Naive thymus-derived CD4-positive, alpha-beta T cell (primary cell): ENCODE measurements at regions not wholly inside any gene's neighbourhood (a gene's known extent, or its start where the extent isn't known, plus 50 kb on each side); places are given as distances from the start of the nearest gene placed in this dataset.

Experiments used
- ATAC-seq: fragments of 150-1000 bp; cut with Tn5 transposase; 2 replicates; pipeline ENCODE4 v1.10.0; 2021; ENCODE audit warnings: mild to moderate bottlenecking, moderate library complexity
- CTCF ChIA-PET: fragments of 350-600 bp; sonication (Branson Sonifier 250); formaldehyde crosslinking; loops from one replicate; lab custom pipeline; 2021; ENCODE audit warnings: antibody characterized with exemption; lab: Charles Lee
- POLR2A ChIA-PET: fragments of 350-600 bp; sonication (Branson Sonifier 250); formaldehyde crosslinking; loops from one replicate; lab custom pipeline; 2021; ENCODE audit warnings: antibody characterized with exemption, inconsistent platforms; lab: Charles Lee
- DNase-seq, 9 donors: peaks; one replicate each; pipeline versions ENCODE4 v3.0.0 to v3.0.0-alpha.2; 2020 to 2022; ENCODE audit warnings: mixed read lengths in 1 of 9
- H3K27ac ChIP-seq: one replicate; pipeline ENCODE4 v1.7.0; 2013; ENCODE audit warnings: mild to moderate bottlenecking, low read depth, low read length, moderate library complexity
- H3K27me3 ChIP-seq, 2 donors: one replicate each; pipeline ENCODE4 v1.7.0; 2013; ENCODE audit warnings: low read length in 2 of 2, mild to moderate bottlenecking in 2 of 2, moderate library complexity in 2 of 2; ENCODE audit not compliant: control insufficient read depth in 2 of 2, insufficient read depth in 2 of 2
- H3K36me3 ChIP-seq, 3 experiments: 1 replicate in 2 of 3; 2 replicates in 1 of 3; pipeline ENCODE4 v1.7.0; 2013; ENCODE audit warnings: low read length in 3 of 3, mild to moderate bottlenecking in 3 of 3, moderate library complexity in 1 of 3; ENCODE audit not compliant: insufficient read depth in 3 of 3, control insufficient read depth in 2 of 3
- H3K4me1 ChIP-seq, 2 donors: one replicate each; pipeline ENCODE4 v1.7.0; 2013; ENCODE audit warnings: low read length in 2 of 2, mild to moderate bottlenecking in 2 of 2, moderate library complexity in 1 of 2; ENCODE audit not compliant: control insufficient read depth in 2 of 2, insufficient read depth in 2 of 2
- H3K4me3 ChIP-seq: 2 replicates; pipeline ENCODE4 v1.7.0; 2013; ENCODE audit warnings: mild to moderate bottlenecking, low read length
- H3K9me3 ChIP-seq, 3 experiments: 1 replicate in 2 of 3; 2 replicates in 1 of 3; pipeline ENCODE4 v1.7.0; 2013; ENCODE audit warnings: low read length in 3 of 3; ENCODE audit not compliant: control insufficient read depth in 2 of 3
- H3K27ac Mint-ChIP-seq, 9 donors: one replicate each; pipeline ENCODE4 v1.8.0; 2020 to 2022; ENCODE audit warnings: mixed read lengths in 9 of 9, mild to moderate bottlenecking in 8 of 9, moderate library complexity in 5 of 9, inconsistent platforms in 2 of 9
- H3K27me3 Mint-ChIP-seq, 5 donors: one replicate each; pipeline ENCODE4 v1.8.0; 2021 to 2022; ENCODE audit warnings: mixed read lengths in 5 of 5, mild to moderate bottlenecking in 1 of 5
- H3K36me3 Mint-ChIP-seq, 5 donors: one replicate each; pipeline ENCODE4 v1.8.0; 2020 to 2022; ENCODE audit warnings: mixed read lengths in 5 of 5, mild to moderate bottlenecking in 3 of 5, inconsistent platforms in 1 of 5
- H3K4me1 Mint-ChIP-seq, 7 donors: one replicate each; pipeline ENCODE4 v1.8.0; 2020 to 2022; ENCODE audit warnings: mixed read lengths in 7 of 7, mild to moderate bottlenecking in 3 of 7, inconsistent platforms in 1 of 7
- H3K4me3 Mint-ChIP-seq, 10 donors: one replicate each; pipeline ENCODE4 v1.8.0; 2020 to 2022; ENCODE audit warnings: mild to moderate bottlenecking in 10 of 10, mixed read lengths in 10 of 10, moderate library complexity in 6 of 10, inconsistent platforms in 2 of 10
- H3K9me3 Mint-ChIP-seq, 11 donors: one replicate each; pipeline ENCODE4 v1.8.0; 2020 to 2022; ENCODE audit warnings: mixed read lengths in 11 of 11, mild to moderate bottlenecking in 4 of 11, inconsistent platforms in 1 of 11, moderate library complexity in 1 of 11
- intact Hi-C, 2 donors: fragments of 100-400 bp; cut with micrococcal nuclease; formaldehyde crosslinking; loops; one replicate each; pipeline ENCODE4 v1.15.1; 2023

DNA sequence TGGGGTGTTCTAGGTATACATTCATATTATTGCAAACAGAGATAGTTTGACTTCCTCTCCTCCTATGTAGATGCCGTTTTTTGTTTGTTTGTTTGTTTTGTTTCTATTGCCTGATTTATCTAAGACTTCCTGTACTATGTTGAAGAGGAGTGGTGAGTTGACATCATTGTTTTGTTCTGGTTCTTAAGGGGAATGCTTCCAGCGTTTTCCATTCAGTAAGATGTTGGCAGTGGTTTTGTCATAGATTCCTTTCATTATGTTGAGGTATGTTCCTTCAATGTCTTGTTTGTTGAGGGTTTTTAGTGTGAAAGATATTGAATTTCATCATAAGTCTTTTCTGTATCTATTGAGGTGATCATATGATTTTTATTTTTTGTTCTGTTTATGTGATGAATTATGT lies 401.6 kb upstream of the EPHA5 start:
- intact Hi-C loops, result no loop called here
- no peak overlapping the region for H3K27ac Mint-ChIP-seq
- peaks cover 0 to 31% (median 5%) of the 10 kb centered on the region in 11 donors for H3K9me3 Mint-ChIP-seq
- Histone ChIP-seq H3K9me3 (no peaks in the 10 kb centered on the region), H3K27me3 (no peaks in the 10 kb centered on the region), H3K4me3 (no peak overlapping the region), H3K27ac (no peak overlapping the region), H3K4me1 (no peaks in the 10 kb centered on the region), H3K36me3 (no peaks in the 10 kb centered on the region)
- DNase-seq (no peak), ATAC-seq (no peak)
- no peaks in the 10 kb centered on the region for H3K4me1 Mint-ChIP-seq
- H3K27me3 Mint-ChIP-seq, result no peaks in the 10 kb centered on the region
- ChIA-PET POLR2A (no interaction called here), CTCF (no interaction called here)
- H3K4me3 Mint-ChIP-seq, result no peak overlapping the region
- no peaks in the 10 kb centered on the region for H3K36me3 Mint-ChIP-seq

DNA sequence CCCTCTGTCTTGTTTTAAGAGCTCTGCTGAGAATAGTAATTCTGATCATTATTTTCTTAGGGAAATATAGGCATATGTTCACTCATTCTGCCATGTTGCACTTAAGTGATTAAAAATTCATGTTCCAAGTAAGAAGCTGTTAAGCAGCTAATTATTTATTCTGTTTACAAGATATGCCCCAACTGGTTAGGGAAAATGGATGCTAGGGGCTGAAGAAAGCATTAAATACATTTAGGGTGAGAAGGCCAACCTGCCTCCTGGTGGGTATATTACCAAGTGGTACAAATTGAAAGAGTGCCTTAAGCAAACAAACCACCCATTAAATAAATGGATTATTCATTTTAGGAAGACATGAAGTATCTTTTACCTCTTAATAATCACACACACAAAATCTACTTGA lies 392.6 kb upstream of the EPHA5 start:
- H3K4me3 ChIP-seq, result no peak overlapping the region
- Mint-ChIP-seq H3K27me3 (no peaks in the 10 kb centered on the region), H3K27ac (no peak overlapping the region), H3K36me3 (peaks cover 0 to 2% (median 0%) of the 10 kb centered on the region in 5 donors), H3K4me1 (no peaks in the 10 kb centered on the region), H3K9me3 (peaks cover 0 to 20% (median 6%) of the 10 kb centered on the region in 11 donors), H3K4me3 (no peak overlapping the region)
- H3K9me3 ChIP-seq, result no peaks in the 10 kb centered on the region
- ChIA-PET POLR2A (no interaction called here), CTCF (no interaction called here)
- no peak overlapping the region for H3K27ac ChIP-seq
- no peaks in the 10 kb centered on the region for H3K27me3 ChIP-seq
- ATAC-seq, result no peak
- H3K4me1 ChIP-seq, result no peaks in the 10 kb centered on the region
- DNase-seq, result no peak
- H3K36me3 ChIP-seq, result no peaks in the 10 kb centered on the region
- intact Hi-C loops, result no loop called here

DNA sequence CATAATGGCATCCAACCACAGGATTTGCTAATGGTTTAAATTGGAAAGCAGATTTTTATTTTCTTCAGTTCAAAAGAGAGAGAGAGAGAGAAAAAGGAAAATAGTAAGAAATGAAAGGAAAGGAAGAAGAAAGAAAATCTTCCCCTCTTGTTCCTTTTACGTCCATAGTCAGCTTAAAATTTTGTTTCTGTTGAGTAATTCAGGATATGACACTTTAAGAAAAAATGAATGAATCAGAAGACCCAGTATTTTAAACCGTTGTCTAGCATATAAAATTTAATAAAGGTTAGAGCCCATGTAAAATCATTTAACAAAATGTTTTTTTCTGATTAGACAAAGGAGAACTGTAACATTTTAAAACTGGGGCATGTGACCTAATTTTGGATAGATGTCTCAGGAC lies 391.8 kb upstream of the EPHA5 start:
- H3K4me1 ChIP-seq, result no peaks in the 10 kb centered on the region
- H3K27me3 ChIP-seq, result no peaks in the 10 kb centered on the region
- H3K27ac Mint-ChIP-seq, result no peak overlapping the region
- H3K36me3 Mint-ChIP-seq, result peaks cover 0 to 4% (median 0%) of the 10 kb centered on the region in 5 donors
- H3K9me3 Mint-ChIP-seq, result peaks cover 2 to 20% (median 8%) of the 10 kb centered on the region in 11 donors
- intact Hi-C loops, result no loop called here
- no peaks in the 10 kb centered on the region for H3K36me3 ChIP-seq
- ChIA-PET POLR2A (no interaction called here), CTCF (no interaction called here)
- ATAC-seq, result no peak
- no peak for DNase-seq
- H3K4me1 Mint-ChIP-seq, result no peaks in the 10 kb centered on the region
- no peaks in the 10 kb centered on the region for H3K9me3 ChIP-seq
- no peak overlapping the region for H3K4me3 ChIP-seq
- H3K27me3 Mint-ChIP-seq, result no peaks in the 10 kb centered on the region
- H3K4me3 Mint-ChIP-seq, result no peak overlapping the region
- no peak overlapping the region for H3K27ac ChIP-seq

DNA sequence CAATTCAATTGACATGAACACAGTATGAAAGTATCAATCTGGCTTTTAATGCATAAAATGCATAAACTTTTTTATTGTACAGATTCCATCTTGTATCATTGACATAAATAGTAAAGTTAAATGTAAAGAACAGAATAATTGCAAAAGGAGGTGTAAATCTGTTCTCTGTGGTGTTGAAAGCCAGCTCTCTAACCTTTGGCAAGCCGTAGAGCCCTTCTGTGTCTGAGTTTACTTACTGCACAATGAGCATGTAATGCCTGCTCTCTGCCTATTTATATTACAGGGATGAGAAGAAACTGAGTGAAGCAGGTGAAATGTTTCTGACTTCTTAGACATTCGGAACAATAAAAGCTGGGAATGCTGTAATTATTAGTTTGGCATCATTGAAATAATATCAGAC lies 389.3 kb upstream of the EPHA5 start:
- Histone ChIP-seq H3K9me3 (no peaks in the 10 kb centered on the region), H3K4me1 (no peaks in the 10 kb centered on the region), H3K27me3 (no peaks in the 10 kb centered on the region), H3K27ac (no peak overlapping the region), H3K4me3 (no peak overlapping the region), H3K36me3 (no peaks in the 10 kb centered on the region)
- CTCF ChIA-PET, result no interaction called here
- peaks cover 0 to 4% (median 0%) of the 10 kb centered on the region in 5 donors for H3K36me3 Mint-ChIP-seq
- DNase-seq (no peak), ATAC-seq (no peak)
- H3K9me3 Mint-ChIP-seq, result peaks cover 2 to 30% (median 9%) of the 10 kb centered on the region in 11 donors
- intact Hi-C loops, result no loop called here
- no peaks in the 10 kb centered on the region for H3K4me1 Mint-ChIP-seq
- H3K27me3 Mint-ChIP-seq, result no peaks in the 10 kb centered on the region
- POLR2A ChIA-PET, result no interaction called here
- H3K4me3 Mint-ChIP-seq, result no peak overlapping the region
- H3K27ac Mint-ChIP-seq, result no peak overlapping the region

DNA sequence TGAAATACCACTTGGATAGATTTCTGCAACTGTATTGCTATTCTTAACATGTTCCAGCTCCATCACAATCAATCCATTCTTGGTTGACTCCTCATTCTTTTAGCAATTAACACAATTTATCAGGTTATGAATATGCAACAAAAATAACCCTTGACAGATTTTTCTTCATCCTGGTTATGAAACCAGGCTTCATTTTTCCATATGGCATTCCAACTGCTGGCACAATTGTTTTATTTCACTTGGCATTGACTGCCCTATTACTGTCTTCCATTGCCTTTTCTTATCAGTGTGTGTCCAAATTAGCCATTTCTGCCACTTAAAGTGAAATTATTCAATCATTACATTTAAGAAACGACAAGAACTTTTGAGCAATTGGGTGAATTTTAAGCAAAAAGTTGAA lies 388.8 kb upstream of the EPHA5 start:
- Histone ChIP-seq H3K4me3 (no peak overlapping the region), H3K27ac (no peak overlapping the region), H3K4me1 (no peaks in the 10 kb centered on the region), H3K36me3 (no peaks in the 10 kb centered on the region), H3K9me3 (no peaks in the 10 kb centered on the region), H3K27me3 (no peaks in the 10 kb centered on the region)
- H3K4me3 Mint-ChIP-seq, result no peak overlapping the region
- CTCF ChIA-PET, result no interaction called here
- H3K27ac Mint-ChIP-seq, result no peak overlapping the region
- ATAC-seq, result no peak
- H3K27me3 Mint-ChIP-seq, result no peaks in the 10 kb centered on the region
- H3K36me3 Mint-ChIP-seq, result peaks cover 0 to 4% (median 0%) of the 10 kb centered on the region in 5 donors
- DNase-seq, result no peak
- POLR2A ChIA-PET, result no interaction called here
- peaks cover 2 to 30% (median 9%) of the 10 kb centered on the region in 11 donors for H3K9me3 Mint-ChIP-seq
- intact Hi-C loops, result no loop called here
- no peaks in the 10 kb centered on the region for H3K4me1 Mint-ChIP-seq

DNA sequence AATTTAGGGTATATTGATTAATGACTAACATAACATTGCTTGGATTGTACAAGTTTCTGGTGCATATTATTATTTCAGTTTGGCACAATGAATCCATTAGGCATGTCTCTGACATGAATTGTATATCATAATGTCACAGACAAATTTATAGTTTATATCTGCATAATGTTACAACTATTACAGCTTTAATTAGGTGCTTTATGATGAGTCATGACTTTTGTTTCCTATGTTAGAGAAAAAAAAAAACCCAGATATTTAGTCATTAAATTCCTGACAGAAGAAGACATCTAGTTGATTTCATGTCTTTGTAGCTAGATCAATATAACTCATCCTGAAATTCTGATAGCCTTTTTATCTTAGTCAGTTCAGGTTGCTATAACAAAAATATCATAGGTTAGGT lies 385.7 kb upstream of the EPHA5 start:
- POLR2A ChIA-PET, result no interaction called here
- H3K4me1 Mint-ChIP-seq, result no peaks in the 10 kb centered on the region
- CTCF ChIA-PET, result no interaction called here
- Histone ChIP-seq H3K36me3 (no peaks in the 10 kb centered on the region), H3K9me3 (no peaks in the 10 kb centered on the region), H3K4me1 (no peaks in the 10 kb centered on the region), H3K27ac (no peak overlapping the region), H3K27me3 (no peaks in the 10 kb centered on the region), H3K4me3 (no peak overlapping the region)
- H3K36me3 Mint-ChIP-seq, result peaks cover 0 to 4% (median 0%) of the 10 kb centered on the region in 5 donors
- H3K27ac Mint-ChIP-seq, result no peak overlapping the region
- DNase-seq, result no peak
- no peak overlapping the region for H3K4me3 Mint-ChIP-seq
- H3K9me3 Mint-ChIP-seq, result peaks cover 2 to 31% (median 11%) of the 10 kb centered on the region in 11 donors
- intact Hi-C loops, result no loop called here
- no peaks in the 10 kb centered on the region for H3K27me3 Mint-ChIP-seq
- ATAC-seq, result no peak

DNA sequence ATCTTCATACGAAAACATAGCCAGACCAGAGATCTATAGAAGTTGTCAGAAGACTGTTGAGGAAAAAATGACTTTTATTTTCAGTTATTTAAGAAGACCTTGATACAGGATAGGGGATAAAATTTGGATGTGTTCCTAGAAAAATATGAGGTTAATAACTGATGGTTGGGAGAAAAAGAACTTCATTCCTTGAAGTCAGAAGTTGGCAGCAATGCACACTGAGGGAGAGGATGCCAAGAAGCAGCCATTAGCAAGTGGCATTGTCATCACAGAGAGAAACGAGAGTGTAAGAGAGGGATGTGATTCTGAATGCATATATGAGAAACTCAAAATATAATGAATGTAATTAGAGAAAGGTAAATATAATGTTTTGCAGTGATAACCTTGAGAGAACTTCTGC lies 382.1 kb upstream of the EPHA5 start:
- Mint-ChIP-seq H3K4me3 (no peak overlapping the region), H3K4me1 (no peaks in the 10 kb centered on the region)

More for the DNA sequence above, 382.1 kb upstream of the EPHA5 start:
- H3K27me3 ChIP-seq, result no peaks in the 10 kb centered on the region
- no peak overlapping the region for H3K27ac ChIP-seq
- H3K9me3 ChIP-seq, result no peaks in the 10 kb centered on the region
- H3K27ac Mint-ChIP-seq, result no peak overlapping the region
- H3K4me3 ChIP-seq, result no peak overlapping the region
- H3K27me3 Mint-ChIP-seq, result no peaks in the 10 kb centered on the region
- DNase-seq, result no peak
- H3K4me1 ChIP-seq, result no peaks in the 10 kb centered on the region
- H3K9me3 Mint-ChIP-seq, result peaks cover 0 to 31% (median 7%) of the 10 kb centered on the region in 11 donors
- intact Hi-C loops, result no loop called here
- ATAC-seq, result no peak
- no peaks in the 10 kb centered on the region for H3K36me3 Mint-ChIP-seq
- no peaks in the 10 kb centered on the region for H3K36me3 ChIP-seq
- ChIA-PET CTCF (no interaction called here), POLR2A (no interaction called here)
